ENCODE measurements at regions not wholly inside any gene's neighbourhood (a gene's known extent, or its start where the extent isn't known, plus 50 kb on each side); places are given as distances from the start of the nearest gene placed in this dataset.

GRCh38 chr5:168227973-168228615 lies 63.4 kb upstream of the WWC1 start (continued):
- peak; percentile 52 for TF ChIP-seq CUX1 (IDR thresholded peaks at IDR 0.05; ENCODE audit: insufficient replicate concordance, low read depth, low read length)
- no peak for TF ChIP-seq PML (IDR thresholded peaks at IDR 0.05; ENCODE audit: low read length)
- no peak for TF ChIP-seq STAT3 (IDR thresholded peaks at IDR 0.05; ENCODE audit: low read depth, low read length)
- no peak for TF ChIP-seq ZNF384 (IDR thresholded peaks at IDR 0.05; ENCODE audit: borderline replicate concordance, low read depth, low read length)
- TF ChIP-seq SMC3 (IDR thresholded peaks at IDR 0.05; ENCODE audit: borderline replicate concordance, low read length) = no peak
- TF ChIP-seq MTA3 (IDR thresholded peaks at IDR 0.05; ENCODE audit: borderline replicate concordance, low read length) = no peak; the same call in 1 of the 2 replicates
- no peak for TF ChIP-seq ZZZ3 (IDR thresholded peaks at IDR 0.05; ENCODE audit: control insufficient read depth, insufficient read length, low read depth)
- peak; percentile 81 to 86 for TF ChIP-seq IKZF2 (IDR thresholded peaks at IDR 0.05)
- no peak for TF ChIP-seq NFYA (IDR thresholded peaks at IDR 0.05; ENCODE audit: borderline replicate concordance, low read depth, low read length)
- no peak for TF ChIP-seq ZBTB11 (CRISPR knock-in tag; IDR thresholded peaks at IDR 0.05)
- no peak for TF ChIP-seq ZBED1 (IDR thresholded peaks at IDR 0.05; ENCODE audit: borderline replicate concordance)
- TF ChIP-seq BRCA1 (IDR thresholded peaks at IDR 0.05; ENCODE audit: low read depth, low read length) = no peak
- TF ChIP-seq, protein P1, sequence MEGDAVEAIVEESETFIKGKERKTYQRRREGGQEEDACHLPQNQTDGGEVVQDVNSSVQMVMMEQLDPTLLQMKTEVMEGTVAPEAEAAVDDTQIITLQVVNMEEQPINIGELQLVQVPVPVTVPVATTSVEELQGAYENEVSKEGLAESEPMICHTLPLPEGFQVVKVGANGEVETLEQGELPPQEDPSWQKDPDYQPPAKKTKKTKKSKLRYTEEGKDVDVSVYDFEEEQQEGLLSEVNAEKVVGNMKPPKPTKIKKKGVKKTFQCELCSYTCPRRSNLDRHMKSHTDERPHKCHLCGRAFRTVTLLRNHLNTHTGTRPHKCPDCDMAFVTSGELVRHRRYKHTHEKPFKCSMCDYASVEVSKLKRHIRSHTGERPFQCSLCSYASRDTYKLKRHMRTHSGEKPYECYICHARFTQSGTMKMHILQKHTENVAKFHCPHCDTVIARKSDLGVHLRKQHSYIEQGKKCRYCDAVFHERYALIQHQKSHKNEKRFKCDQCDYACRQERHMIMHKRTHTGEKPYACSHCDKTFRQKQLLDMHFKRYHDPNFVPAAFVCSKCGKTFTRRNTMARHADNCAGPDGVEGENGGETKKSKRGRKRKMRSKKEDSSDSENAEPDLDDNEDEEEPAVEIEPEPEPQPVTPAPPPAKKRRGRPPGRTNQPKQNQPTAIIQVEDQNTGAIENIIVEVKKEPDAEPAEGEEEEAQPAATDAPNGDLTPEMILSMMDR (IDR thresholded peaks at IDR 0.05 in 2 of 3, conservative IDR thresholded peaks at IDR 0.05 in 1 of 3; ENCODE audit: control insufficient read depth in 2 of 3, extremely low read depth in 1 of 3, insufficient read depth in 1 of 3, low read depth in 3 of 3, low read length in 3 of 3) = no peak
- no peak for TF ChIP-seq ZNF217 (IDR thresholded peaks at IDR 0.05)
- peak; percentile 76; the same call in 1 of the 2 replicates for TF ChIP-seq GATAD2B (conservative IDR thresholded peaks at IDR 0.05; ENCODE audit: low read depth)
- TF ChIP-seq EP300 (IDR thresholded peaks at IDR 0.05; ENCODE audit: borderline replicate concordance in 1 of 2, control insufficient read depth in 1 of 2, low read depth in 2 of 2, low read length in 2 of 2) = no peak
- TF ChIP-seq SREBF1 (IDR thresholded peaks at IDR 0.05; ENCODE audit: low read length) = no peak
- TF ChIP-seq, protein P2, sequence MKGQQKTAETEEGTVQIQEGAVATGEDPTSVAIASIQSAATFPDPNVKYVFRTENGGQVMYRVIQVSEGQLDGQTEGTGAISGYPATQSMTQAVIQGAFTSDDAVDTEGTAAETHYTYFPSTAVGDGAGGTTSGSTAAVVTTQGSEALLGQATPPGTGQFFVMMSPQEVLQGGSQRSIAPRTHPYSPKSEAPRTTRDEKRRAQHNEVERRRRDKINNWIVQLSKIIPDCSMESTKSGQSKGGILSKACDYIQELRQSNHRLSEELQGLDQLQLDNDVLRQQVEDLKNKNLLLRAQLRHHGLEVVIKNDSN (IDR thresholded peaks at IDR 0.05; ENCODE audit: borderline replicate concordance, extremely low read length, insufficient read depth, low read depth, low read length) = no peak
- no peak for TF ChIP-seq JUND (IDR thresholded peaks at IDR 0.05; ENCODE audit: low read depth, low read length)

Data from GM12878 (cell line).